MG63 (cell line): ENCODE measurements at regions not wholly inside any gene's neighbourhood (a gene's known extent, or its start where the extent isn't known, plus 50 kb on each side); places are given as distances from the start of the nearest gene placed in this dataset.
"Not testable (repeated sequence)": the region's sequence is repeated elsewhere in the genome, so short reads cannot be mapped to it uniquely, and the experiment has no call there.

Source experiments
- DNase-seq: peaks from one replicate; pipeline ENCODE4 v3.0.0-alpha.2; 2020
- H3K27me3 ChIP-seq: fragments of 250-450 bp; sonication (Bioruptor Pico); 2 replicates; pipeline ENCODE4 v1.5.1; 2020; ENCODE audit warnings: mild to moderate bottlenecking, moderate library complexity
- H3K36me3 ChIP-seq: fragments of 250-450 bp; sonication (Bioruptor Pico); 2 replicates; pipeline ENCODE4 v1.5.1; 2020; ENCODE audit warnings: mild to moderate bottlenecking, moderate library complexity
- H3K4me3 ChIP-seq: fragments of 250-450 bp; sonication (Bioruptor Pico); 2 replicates; pipeline ENCODE4 v1.5.1; 2020; ENCODE audit warnings: mild to moderate bottlenecking, moderate library complexity
- H3K9me3 ChIP-seq: fragments of 250-450 bp; sonication (Bioruptor Pico); 2 replicates; pipeline ENCODE4 v1.5.1; 2020; ENCODE audit warnings: mild to moderate bottlenecking, moderate library complexity

DNA sequence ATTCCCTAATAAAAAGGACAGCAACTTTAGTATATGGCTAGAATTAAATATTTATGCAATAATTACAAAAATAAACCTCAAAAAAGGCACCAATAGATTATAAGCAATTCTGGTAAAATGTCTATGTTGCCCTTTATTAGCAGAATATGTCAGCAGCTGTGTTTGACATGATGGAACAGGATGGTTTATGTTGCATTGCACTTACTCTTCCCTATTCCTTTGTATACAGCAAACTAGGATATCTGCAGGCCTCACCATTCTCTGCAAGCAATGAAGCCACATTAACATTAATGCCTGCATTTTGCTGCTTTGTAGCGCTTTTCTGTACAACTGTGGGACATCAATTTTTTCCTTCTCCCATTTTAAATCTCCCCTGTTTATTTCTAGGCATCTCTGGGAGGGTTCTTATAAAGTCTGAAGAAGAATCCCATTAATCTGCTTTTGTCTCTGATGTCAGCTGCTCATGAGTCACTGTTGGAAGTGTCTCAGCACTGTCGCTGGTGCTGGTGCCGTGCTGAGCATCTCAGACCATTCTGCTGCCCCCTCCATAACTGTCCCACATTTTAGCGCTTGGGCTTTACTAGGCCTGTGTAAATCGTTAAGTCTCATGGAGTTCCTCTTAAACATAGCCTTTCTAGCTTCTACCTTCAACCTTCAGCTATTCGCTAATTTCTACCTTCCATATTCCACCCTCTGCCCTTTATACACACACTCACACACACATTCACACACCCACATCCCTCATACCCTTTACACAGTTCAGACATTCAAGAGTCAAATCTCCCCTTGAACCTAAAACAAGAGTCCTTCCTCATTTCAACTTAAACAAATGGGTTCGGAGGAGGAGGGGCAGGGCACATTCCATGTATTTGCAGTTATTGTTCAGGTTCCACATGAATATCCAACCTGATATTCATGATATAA lies 64.4 kb upstream of the TRHDE start:
- H3K9me3 ChIP-seq, result no peaks in the 10 kb centered on the region
- no peaks in the 10 kb centered on the region for H3K36me3 ChIP-seq
- no peaks in the 10 kb centered on the region for H3K27me3 ChIP-seq
- no peak overlapping the region for H3K4me3 ChIP-seq
- no peak for DNase-seq

GRCh38 chr12:72209086-72209485 lies 63.1 kb upstream of the TRHDE start:
- no peaks in the 10 kb centered on the region for H3K9me3 ChIP-seq
- H3K36me3 ChIP-seq, result no peaks in the 10 kb centered on the region

DNA sequence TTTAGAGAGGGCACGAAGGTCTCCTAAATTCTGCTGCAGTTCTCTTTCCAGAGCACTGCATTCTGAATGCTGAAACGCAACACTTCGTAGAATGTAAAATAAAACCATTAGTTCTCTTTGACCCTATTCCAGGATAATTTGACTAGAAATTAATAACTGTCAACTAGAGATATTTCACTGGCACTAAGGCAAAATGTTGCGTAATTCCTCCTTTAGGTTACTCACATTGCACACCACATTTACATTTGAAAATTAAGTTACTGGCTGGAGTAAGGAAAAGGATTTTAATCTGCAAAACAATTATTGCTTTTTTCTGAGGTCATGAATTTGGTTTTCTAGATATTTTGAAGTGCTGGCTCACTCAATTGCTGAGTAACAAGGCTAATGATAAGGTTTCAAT lies 58.0 kb upstream of the TRHDE start:
- H3K9me3 ChIP-seq, result no peaks in the 10 kb centered on the region
- no peaks in the 10 kb centered on the region for H3K27me3 ChIP-seq
- H3K4me3 ChIP-seq, result no peak overlapping the region
- H3K36me3 ChIP-seq, result no peaks in the 10 kb centered on the region
- no peak for DNase-seq

More at GRCh38 chr12:72209086-72209485, 63.1 kb upstream of the TRHDE start:
- no peak overlapping the region for H3K4me3 ChIP-seq
- H3K27me3 ChIP-seq, result no peaks in the 10 kb centered on the region
- DNase-seq, result no peak

GRCh38 chr12:72215287-72215686 lies 56.9 kb upstream of the TRHDE start:
- not testable (repeated sequence) for H3K4me3 ChIP-seq, DNase-seq, H3K27me3 ChIP-seq, H3K9me3 ChIP-seq, H3K36me3 ChIP-seq

DNA sequence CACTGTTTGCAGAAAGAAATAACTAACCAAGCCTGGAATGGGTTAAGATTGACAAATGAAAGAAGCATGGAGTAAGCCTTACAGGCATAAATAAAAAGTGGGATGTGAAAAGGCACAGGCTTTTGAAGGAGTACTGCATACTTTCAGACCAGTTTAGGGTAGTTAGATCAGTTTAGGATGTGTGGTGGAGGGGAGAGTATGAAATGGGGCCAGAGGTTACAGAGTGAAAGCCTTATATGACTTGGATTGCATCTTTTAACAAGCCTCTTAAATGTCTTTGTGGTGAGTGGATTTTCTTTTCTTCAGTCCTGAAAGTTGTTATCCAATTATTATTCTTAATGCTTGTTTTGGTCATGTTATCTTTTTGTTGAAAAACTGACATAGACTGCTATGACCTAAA lies 52.2 kb upstream of the TRHDE start:
- Histone ChIP-seq H3K9me3 (no peaks in the 10 kb centered on the region), H3K4me3 (no peak overlapping the region), H3K27me3 (no peaks in the 10 kb centered on the region), H3K36me3 (no peaks in the 10 kb centered on the region)
- no peak for DNase-seq
